ENCODE measurements at regions not wholly inside any gene's neighbourhood (a gene's known extent, or its start where the extent isn't known, plus 50 kb on each side); places are given as distances from the start of the nearest gene placed in this dataset.

DNA sequence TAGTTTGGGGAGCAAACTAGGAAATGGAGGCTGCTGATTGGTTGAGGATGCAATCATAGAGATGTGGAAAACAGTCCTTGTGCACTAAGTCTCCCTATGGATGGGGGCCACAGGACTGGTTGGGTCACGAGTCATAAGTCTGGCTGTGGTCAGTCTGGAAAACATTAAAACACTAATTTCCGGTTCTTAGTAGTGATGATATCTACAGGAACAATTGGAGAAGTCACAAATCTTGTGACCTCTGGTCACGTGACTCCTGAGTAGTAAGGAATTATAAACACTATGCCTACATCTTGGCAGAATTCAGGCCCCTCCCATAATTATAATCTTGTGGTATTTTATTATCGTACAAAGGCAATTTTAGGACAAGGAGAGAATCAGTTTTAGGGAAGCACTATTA is 317.3 kb upstream of the ARPP21 start:
- H3K9ac ChIP-seq (ENCODE audit: low read depth in 1 of 2, low read length in 2 of 2) = no peak overlapping the region
- H3K36me3 ChIP-seq (ENCODE audit: control insufficient read depth in 1 of 2, insufficient read depth in 2 of 2, low read length in 2 of 2) = no peaks in the 10 kb centered on the region
- peaks cover 0 to 3% of the 10 kb centered on the region in 2 donors for H3K9me3 ChIP-seq (ENCODE audit: control insufficient read depth in 1 of 2, low read length in 2 of 2)
- H3K4me1 ChIP-seq (ENCODE audit: control insufficient read depth in 1 of 2, insufficient read depth in 2 of 2, low read length in 2 of 2) = no peaks in the 10 kb centered on the region
- H3K27me3 ChIP-seq (ENCODE audit: control insufficient read depth in 1 of 2, insufficient read depth in 2 of 2, low read length in 2 of 2) = no peaks in the 10 kb centered on the region
- H3K4me3 ChIP-seq (ENCODE audit: low read depth in 1 of 2, low read length in 2 of 2) = no peak overlapping the region
- H3K27ac ChIP-seq (ENCODE audit: low read depth, low read length) = no peak overlapping the region

DNA sequence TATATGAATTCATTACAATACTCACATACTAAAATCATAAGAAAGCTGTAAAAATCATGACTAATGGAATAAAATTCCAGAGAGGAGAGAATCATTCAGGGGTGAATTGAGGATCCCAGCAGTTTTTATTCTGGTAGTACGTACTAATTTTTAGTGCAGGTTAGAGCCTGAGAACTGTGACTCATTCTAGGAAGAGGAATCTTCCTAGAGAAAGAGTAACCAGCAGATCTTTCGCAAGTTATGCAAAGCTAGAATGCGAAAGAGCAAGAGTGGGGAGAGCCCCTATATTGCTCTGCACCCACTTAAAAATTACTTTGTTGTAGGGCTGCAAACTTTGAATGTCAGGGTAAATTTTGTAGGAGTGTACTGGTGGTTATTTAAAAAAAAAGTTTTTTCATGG is 303.6 kb upstream of the ARPP21 start:
- Histone ChIP-seq H3K36me3 (ENCODE audit: control insufficient read depth in 1 of 2, insufficient read depth in 2 of 2, low read length in 2 of 2) (no peaks in the 10 kb centered on the region), H3K27ac (ENCODE audit: low read depth, low read length) (no peak overlapping the region), H3K9me3 (ENCODE audit: control insufficient read depth in 1 of 2, low read length in 2 of 2) (no peaks in the 10 kb centered on the region), H3K4me3 (ENCODE audit: low read depth in 1 of 2, low read length in 2 of 2) (no peak overlapping the region), H3K27me3 (ENCODE audit: control insufficient read depth in 1 of 2, insufficient read depth in 2 of 2, low read length in 2 of 2) (no peaks in the 10 kb centered on the region), H3K4me1 (ENCODE audit: control insufficient read depth in 1 of 2, insufficient read depth in 2 of 2, low read length in 2 of 2) (no peaks in the 10 kb centered on the region), H3K9ac (ENCODE audit: low read depth in 1 of 2, low read length in 2 of 2) (no peak overlapping the region)

DNA sequence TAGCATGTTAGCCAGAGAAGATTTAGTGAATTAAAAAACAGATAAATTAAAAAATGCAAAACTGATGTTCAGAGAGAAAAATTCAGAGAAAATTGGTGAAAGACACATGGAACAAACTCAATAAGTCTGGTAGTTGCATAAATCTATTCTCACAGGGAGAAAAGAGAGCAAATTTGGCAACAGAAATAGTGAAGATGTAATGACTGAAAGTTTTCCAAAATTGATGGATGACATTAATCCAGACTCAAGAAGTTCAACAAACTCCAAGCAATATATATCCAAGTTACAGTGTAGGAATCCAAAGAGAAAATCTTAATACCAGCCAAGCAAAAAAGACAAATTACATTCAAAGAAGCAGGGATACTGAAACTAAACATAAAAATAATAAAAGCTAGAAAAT is 302.7 kb upstream of the ARPP21 start:
- Histone ChIP-seq H3K9me3 (ENCODE audit: control insufficient read depth in 1 of 2, low read length in 2 of 2) (no peaks in the 10 kb centered on the region), H3K4me3 (ENCODE audit: low read depth in 1 of 2, low read length in 2 of 2) (no peak overlapping the region), H3K36me3 (ENCODE audit: control insufficient read depth in 1 of 2, insufficient read depth in 2 of 2, low read length in 2 of 2) (no peaks in the 10 kb centered on the region), H3K27ac (ENCODE audit: low read depth, low read length) (no peak overlapping the region), H3K27me3 (ENCODE audit: control insufficient read depth in 1 of 2, insufficient read depth in 2 of 2, low read length in 2 of 2) (no peaks in the 10 kb centered on the region), H3K9ac (ENCODE audit: low read depth in 1 of 2, low read length in 2 of 2) (no peak overlapping the region), H3K4me1 (ENCODE audit: control insufficient read depth in 1 of 2, insufficient read depth in 2 of 2, low read length in 2 of 2) (no peaks in the 10 kb centered on the region)

DNA sequence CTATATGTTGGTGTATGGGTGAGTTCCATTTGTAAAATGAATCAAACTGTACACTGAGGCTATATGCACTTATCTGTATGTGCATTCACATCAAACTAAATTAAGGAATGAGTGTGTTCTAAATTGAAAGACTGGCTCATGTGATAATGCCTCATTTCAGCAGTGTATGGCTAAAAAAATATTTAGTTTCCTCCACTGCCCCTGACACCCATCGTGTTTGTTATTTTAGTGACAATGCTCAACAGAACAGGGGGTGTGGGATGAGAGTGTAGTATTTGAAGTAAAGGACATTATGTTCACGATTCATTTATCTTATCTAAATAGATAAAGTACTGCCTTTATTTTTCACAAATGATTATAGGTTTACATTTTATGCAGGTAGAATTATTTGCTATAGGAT is 301.1 kb upstream of the ARPP21 start:
- Histone ChIP-seq H3K4me3 (ENCODE audit: low read depth in 1 of 2, low read length in 2 of 2) (no peak overlapping the region), H3K4me1 (ENCODE audit: control insufficient read depth in 1 of 2, insufficient read depth in 2 of 2, low read length in 2 of 2) (no peaks in the 10 kb centered on the region), H3K9me3 (ENCODE audit: control insufficient read depth in 1 of 2, low read length in 2 of 2) (no peaks in the 10 kb centered on the region), H3K27me3 (ENCODE audit: control insufficient read depth in 1 of 2, insufficient read depth in 2 of 2, low read length in 2 of 2) (no peaks in the 10 kb centered on the region), H3K36me3 (ENCODE audit: control insufficient read depth in 1 of 2, insufficient read depth in 2 of 2, low read length in 2 of 2) (no peaks in the 10 kb centered on the region), H3K9ac (ENCODE audit: low read depth in 1 of 2, low read length in 2 of 2) (no peak overlapping the region), H3K27ac (ENCODE audit: low read depth, low read length) (no peak overlapping the region)

DNA sequence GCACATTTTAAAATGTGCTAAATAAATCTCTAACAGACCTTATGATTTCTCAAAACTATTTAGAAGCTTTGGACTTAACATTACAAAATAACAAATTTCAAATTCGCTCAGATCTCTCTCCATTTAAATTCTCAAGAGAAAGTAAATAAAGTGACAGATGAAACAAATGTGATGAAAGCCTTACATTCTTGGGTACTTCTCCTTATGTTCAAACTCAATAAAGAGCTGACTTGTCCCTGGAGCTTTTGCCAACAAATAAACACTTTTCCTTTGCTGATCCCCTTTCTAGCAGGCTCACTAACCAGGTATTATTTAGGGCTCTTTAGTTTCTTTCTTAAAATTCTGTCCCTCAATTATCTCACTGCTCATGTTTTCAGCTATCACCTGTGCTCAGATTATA is 259.1 kb upstream of the ARPP21 start:
- Histone ChIP-seq H3K27ac (ENCODE audit: low read depth, low read length) (no peak overlapping the region), H3K9ac (ENCODE audit: low read depth in 1 of 2, low read length in 2 of 2) (no peak overlapping the region), H3K4me3 (ENCODE audit: low read depth in 1 of 2, low read length in 2 of 2) (no peak overlapping the region), H3K9me3 (ENCODE audit: control insufficient read depth in 1 of 2, low read length in 2 of 2) (no peaks in the 10 kb centered on the region), H3K4me1 (ENCODE audit: control insufficient read depth in 1 of 2, insufficient read depth in 2 of 2, low read length in 2 of 2) (no peaks in the 10 kb centered on the region), H3K36me3 (ENCODE audit: control insufficient read depth in 1 of 2, insufficient read depth in 2 of 2, low read length in 2 of 2) (no peaks in the 10 kb centered on the region), H3K27me3 (ENCODE audit: control insufficient read depth in 1 of 2, insufficient read depth in 2 of 2, low read length in 2 of 2) (no peaks in the 10 kb centered on the region)

DNA sequence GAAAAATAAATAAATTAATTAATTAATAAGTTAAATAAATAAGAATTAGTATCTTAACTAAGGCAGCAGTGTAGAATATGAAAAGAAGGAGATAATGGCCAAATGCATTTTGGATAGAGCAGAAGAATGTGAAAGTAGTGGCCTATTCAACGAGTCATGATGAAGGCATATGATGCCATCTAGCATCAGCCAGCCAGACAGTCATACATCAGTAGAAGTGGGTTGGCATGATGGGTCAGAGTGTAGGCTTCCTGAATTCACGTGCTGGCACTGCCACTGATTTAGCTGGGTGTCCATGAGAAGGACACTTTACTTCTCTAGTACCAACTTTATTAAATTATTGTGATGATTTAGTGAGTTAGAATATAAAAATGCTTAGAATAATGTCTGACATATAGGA is 256.1 kb upstream of the ARPP21 start:
- no peaks in the 10 kb centered on the region for H3K36me3 ChIP-seq (ENCODE audit: control insufficient read depth in 1 of 2, insufficient read depth in 2 of 2, low read length in 2 of 2)
- no peak overlapping the region for H3K27ac ChIP-seq (ENCODE audit: low read depth, low read length)
- no peaks in the 10 kb centered on the region for H3K4me1 ChIP-seq (ENCODE audit: control insufficient read depth in 1 of 2, insufficient read depth in 2 of 2, low read length in 2 of 2)
- H3K27me3 ChIP-seq (ENCODE audit: control insufficient read depth in 1 of 2, insufficient read depth in 2 of 2, low read length in 2 of 2) = no peaks in the 10 kb centered on the region
- no peak overlapping the region for H3K9ac ChIP-seq (ENCODE audit: low read depth in 1 of 2, low read length in 2 of 2)
- H3K9me3 ChIP-seq (ENCODE audit: control insufficient read depth in 1 of 2, low read length in 2 of 2) = no peaks in the 10 kb centered on the region
- no peak overlapping the region for H3K4me3 ChIP-seq (ENCODE audit: low read depth in 1 of 2, low read length in 2 of 2)

DNA sequence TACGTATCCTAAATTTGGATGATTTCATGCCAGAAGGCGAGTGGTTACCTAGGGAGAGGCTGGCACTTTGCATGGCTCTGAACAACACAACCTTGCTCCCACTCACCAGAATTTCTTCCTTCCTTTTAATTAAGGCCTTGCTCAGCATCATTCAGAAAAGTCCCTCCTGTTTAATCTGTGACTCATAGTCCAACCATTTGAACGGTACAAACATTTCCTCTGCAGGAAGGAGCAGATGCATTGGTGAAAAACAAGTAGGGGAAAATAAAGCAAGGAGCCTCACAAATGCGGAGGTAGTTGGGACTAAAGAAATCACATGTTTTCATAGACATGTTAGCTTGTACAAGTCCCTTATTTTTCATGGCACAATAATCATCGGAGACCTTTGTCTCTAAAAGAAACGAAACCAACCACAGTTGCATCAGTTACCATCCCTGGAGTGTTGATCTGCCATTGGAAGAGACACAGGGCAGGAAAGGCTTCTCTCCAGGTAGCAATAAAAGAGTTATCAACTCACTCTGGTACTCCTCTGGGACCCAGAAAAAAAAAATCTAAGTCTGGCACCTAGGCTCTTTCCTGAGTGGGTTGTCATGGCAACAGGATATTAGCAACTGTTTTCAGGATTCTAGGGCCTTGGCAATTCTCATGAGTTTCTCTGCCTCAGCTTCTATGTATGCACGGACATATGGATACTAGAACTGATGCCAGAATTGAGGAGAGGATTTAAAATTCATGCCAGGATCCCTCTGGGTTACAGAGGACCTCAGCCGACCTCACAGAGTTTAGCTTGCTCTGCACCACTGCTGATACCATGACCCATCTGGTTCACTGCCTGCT is 255.4 kb upstream of the ARPP21 start:
- Histone ChIP-seq H3K9me3 (ENCODE audit: control insufficient read depth in 1 of 2, low read length in 2 of 2) (no peaks in the 10 kb centered on the region), H3K4me1 (ENCODE audit: control insufficient read depth in 1 of 2, insufficient read depth in 2 of 2, low read length in 2 of 2) (no peaks in the 10 kb centered on the region), H3K36me3 (ENCODE audit: control insufficient read depth in 1 of 2, insufficient read depth in 2 of 2, low read length in 2 of 2) (no peaks in the 10 kb centered on the region), H3K27ac (ENCODE audit: low read depth, low read length) (no peak overlapping the region), H3K9ac (ENCODE audit: low read depth in 1 of 2, low read length in 2 of 2) (no peak overlapping the region), H3K4me3 (ENCODE audit: low read depth in 1 of 2, low read length in 2 of 2) (no peak overlapping the region), H3K27me3 (ENCODE audit: control insufficient read depth in 1 of 2, insufficient read depth in 2 of 2, low read length in 2 of 2) (no peaks in the 10 kb centered on the region)

DNA sequence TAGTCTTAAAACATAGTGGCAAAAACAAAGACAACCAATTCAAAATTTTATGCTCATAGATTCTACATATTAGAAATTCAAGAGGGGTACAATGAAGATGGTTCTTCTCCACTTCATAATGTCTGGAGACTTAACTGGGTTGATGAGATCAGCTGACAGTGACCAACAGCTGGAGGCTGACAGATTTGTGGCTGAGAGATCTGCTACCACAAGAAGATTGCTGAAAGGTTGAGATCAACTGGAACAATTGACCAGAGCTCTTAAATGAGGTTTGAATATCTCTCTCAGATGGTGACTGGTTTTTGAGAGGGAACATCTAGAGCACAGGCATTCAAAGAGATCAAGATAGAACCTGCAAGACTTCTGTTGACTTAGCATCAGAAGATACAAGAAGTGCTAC is 254.1 kb upstream of the ARPP21 start:
- Histone ChIP-seq H3K36me3 (ENCODE audit: control insufficient read depth in 1 of 2, insufficient read depth in 2 of 2, low read length in 2 of 2) (no peaks in the 10 kb centered on the region), H3K4me3 (ENCODE audit: low read depth in 1 of 2, low read length in 2 of 2) (no peak overlapping the region), H3K9me3 (ENCODE audit: control insufficient read depth in 1 of 2, low read length in 2 of 2) (no peaks in the 10 kb centered on the region), H3K27ac (ENCODE audit: low read depth, low read length) (no peak overlapping the region), H3K27me3 (ENCODE audit: control insufficient read depth in 1 of 2, insufficient read depth in 2 of 2, low read length in 2 of 2) (no peaks in the 10 kb centered on the region), H3K9ac (ENCODE audit: low read depth in 1 of 2, low read length in 2 of 2) (no peak overlapping the region), H3K4me1 (ENCODE audit: control insufficient read depth in 1 of 2, insufficient read depth in 2 of 2, low read length in 2 of 2) (no peaks in the 10 kb centered on the region)

DNA sequence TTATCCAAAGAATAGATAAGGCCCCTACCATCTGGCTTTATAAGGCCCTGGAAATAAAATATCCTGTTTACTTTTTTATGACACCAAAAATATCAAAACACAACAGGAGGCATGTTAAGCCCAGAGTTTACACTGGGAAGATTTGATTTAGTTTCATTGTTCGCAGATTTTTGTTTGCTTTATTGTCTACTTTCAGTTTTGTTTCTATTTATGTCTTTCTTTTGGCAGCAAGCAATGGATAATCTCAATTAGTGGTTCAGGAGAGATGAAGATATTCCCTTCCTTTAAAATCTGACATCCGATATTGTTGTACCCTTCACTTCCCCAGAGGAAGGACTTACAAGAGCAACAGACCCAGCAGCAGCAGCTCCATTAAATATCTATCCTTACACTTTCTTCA is 249.4 kb upstream of the ARPP21 start:
- H3K4me1 ChIP-seq (ENCODE audit: control insufficient read depth in 1 of 2, insufficient read depth in 2 of 2, low read length in 2 of 2) = no peaks in the 10 kb centered on the region
- no peak overlapping the region for H3K4me3 ChIP-seq (ENCODE audit: low read depth in 1 of 2, low read length in 2 of 2)
- peaks cover 0 to 8% of the 10 kb centered on the region in 2 donors for H3K9me3 ChIP-seq (ENCODE audit: control insufficient read depth in 1 of 2, low read length in 2 of 2)
- H3K27me3 ChIP-seq (ENCODE audit: control insufficient read depth in 1 of 2, insufficient read depth in 2 of 2, low read length in 2 of 2) = no peaks in the 10 kb centered on the region
- H3K27ac ChIP-seq (ENCODE audit: low read depth, low read length) = no peak overlapping the region
- H3K36me3 ChIP-seq (ENCODE audit: control insufficient read depth in 1 of 2, insufficient read depth in 2 of 2, low read length in 2 of 2) = no peaks in the 10 kb centered on the region
- no peak overlapping the region for H3K9ac ChIP-seq (ENCODE audit: low read depth in 1 of 2, low read length in 2 of 2)

DNA sequence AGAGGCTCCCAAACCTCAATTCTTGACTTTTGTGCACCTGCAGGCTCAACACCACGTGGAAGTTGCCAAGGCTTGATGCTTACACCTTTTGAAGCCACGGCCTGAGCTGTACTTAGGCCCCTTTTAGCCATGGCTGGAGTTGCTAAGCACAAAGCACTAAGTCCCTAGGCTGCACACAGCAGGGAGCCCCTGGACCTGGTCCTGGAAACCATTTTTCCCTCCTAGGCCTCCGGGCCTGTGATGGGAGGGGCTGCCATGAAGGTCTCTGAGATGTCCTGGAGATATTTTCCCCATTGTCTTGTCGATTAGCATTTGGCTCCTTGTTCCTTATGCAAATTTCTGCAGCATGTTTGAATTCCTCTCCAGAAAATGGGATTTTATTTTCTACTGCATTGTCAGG is 247.1 kb upstream of the ARPP21 start:
- Histone ChIP-seq H3K4me3 (ENCODE audit: low read depth in 1 of 2, low read length in 2 of 2) (no peak overlapping the region), H3K4me1 (ENCODE audit: control insufficient read depth in 1 of 2, insufficient read depth in 2 of 2, low read length in 2 of 2) (no peaks in the 10 kb centered on the region), H3K9ac (ENCODE audit: low read depth in 1 of 2, low read length in 2 of 2) (no peak overlapping the region), H3K27ac (ENCODE audit: low read depth, low read length) (no peak overlapping the region), H3K27me3 (ENCODE audit: control insufficient read depth in 1 of 2, insufficient read depth in 2 of 2, low read length in 2 of 2) (no peaks in the 10 kb centered on the region), H3K9me3 (ENCODE audit: control insufficient read depth in 1 of 2, low read length in 2 of 2) (peaks cover 0 to 8% of the 10 kb centered on the region in 2 donors), H3K36me3 (ENCODE audit: control insufficient read depth in 1 of 2, insufficient read depth in 2 of 2, low read length in 2 of 2) (no peaks in the 10 kb centered on the region)
